ENCODE measurements at regions not wholly inside any gene's neighbourhood (a gene's known extent, or its start where the extent isn't known, plus 50 kb on each side); places are given as distances from the start of the nearest gene placed in this dataset.

DNA sequence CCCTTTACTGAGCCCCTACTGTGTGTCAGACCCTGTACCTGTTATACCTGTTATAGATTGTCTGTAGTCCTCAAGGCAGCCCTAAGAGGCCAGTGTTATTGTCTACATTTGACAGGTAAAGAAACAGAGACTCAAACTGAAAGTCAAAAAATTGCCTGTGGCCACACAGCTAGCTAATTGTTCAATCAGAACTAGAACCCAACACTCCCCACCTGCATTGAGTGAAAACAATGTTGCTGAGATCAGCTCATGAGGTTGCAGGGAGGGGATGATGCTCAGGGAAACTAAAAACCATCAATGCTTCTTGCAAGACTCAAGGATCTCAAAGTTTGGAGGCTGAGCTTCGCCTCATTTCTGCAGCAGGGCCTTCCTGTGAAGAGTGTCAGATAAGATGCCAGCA is 109.5 kb upstream of the LMO4 start:
- Histone ChIP-seq H3K9ac (ENCODE audit: low read length) (no peak overlapping the region), H3K9me2 (replicated peaks; ENCODE audit: low read length) (no peaks in the 10 kb centered on the region; the same call in 1 of the 2 replicates), H3K4me1 (ENCODE audit: insufficient read depth, low read length) (peaks cover 16% of the 10 kb centered on the region), H3K4me3 (ENCODE audit: low read length) (no peak overlapping the region), H3F3A (ENCODE audit: low read length, unreplicated experiment) (no peaks in the 10 kb centered on the region), H3K79me2 (ENCODE audit: low read length) (no peaks in the 10 kb centered on the region), H4K20me1 (ENCODE audit: low read length) (no peaks in the 10 kb centered on the region), H3K9me3 (ENCODE audit: low read length) (peaks cover 5% of the 10 kb centered on the region; the same call in 1 of the 2 replicates), H2AFZ (ENCODE audit: low read length) (no peak overlapping the region), H3K4me2 (ENCODE audit: low read length) (no peak overlapping the region), H3K27me3 (ENCODE audit: low read length) (no peaks in the 10 kb centered on the region), H3K36me3 (ENCODE audit: low read depth, low read length) (no peaks in the 10 kb centered on the region), H3K27ac (ENCODE audit: low read length) (no peak overlapping the region)
- intact Hi-C loops (cut with micrococcal nuclease): no loop called here
- TF ChIP-seq, protein P1, sequence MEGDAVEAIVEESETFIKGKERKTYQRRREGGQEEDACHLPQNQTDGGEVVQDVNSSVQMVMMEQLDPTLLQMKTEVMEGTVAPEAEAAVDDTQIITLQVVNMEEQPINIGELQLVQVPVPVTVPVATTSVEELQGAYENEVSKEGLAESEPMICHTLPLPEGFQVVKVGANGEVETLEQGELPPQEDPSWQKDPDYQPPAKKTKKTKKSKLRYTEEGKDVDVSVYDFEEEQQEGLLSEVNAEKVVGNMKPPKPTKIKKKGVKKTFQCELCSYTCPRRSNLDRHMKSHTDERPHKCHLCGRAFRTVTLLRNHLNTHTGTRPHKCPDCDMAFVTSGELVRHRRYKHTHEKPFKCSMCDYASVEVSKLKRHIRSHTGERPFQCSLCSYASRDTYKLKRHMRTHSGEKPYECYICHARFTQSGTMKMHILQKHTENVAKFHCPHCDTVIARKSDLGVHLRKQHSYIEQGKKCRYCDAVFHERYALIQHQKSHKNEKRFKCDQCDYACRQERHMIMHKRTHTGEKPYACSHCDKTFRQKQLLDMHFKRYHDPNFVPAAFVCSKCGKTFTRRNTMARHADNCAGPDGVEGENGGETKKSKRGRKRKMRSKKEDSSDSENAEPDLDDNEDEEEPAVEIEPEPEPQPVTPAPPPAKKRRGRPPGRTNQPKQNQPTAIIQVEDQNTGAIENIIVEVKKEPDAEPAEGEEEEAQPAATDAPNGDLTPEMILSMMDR (conservative IDR thresholded peaks at IDR 0.05; ENCODE audit: low read depth, low read length): no peak
- no TSS peak for BruUV-seq (replicated peaks)
- POLR2A ChIA-PET (ENCODE audit: unreplicated experiment): no interaction called here
- DNase-seq (no peak), ATAC-seq (no peak)
- CTCF ChIA-PET: no interaction called here

DNA sequence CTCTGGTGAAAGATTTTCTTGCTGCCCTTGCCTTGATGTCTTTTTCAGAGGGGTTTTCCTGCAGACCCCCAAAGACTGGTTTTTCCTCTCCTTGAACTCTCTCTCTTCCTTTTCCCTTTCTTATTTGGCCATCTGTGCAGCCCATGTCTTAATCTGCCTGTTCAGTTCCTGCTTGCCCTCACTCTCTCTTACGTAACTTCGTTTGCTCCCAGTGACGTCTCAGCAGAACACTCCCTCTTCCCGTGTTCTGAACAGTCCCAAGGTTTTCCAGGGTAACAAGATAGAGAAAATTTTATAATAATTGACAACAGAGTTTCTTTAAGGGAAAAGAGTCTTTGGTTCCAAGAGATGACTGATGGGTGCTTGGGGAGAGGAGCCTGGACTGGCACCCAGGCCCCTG is 109.1 kb upstream of the LMO4 start:
- Histone ChIP-seq H3K4me2 (ENCODE audit: low read length) (no peak overlapping the region), H3K9ac (ENCODE audit: low read length) (no peak overlapping the region), H3K27me3 (ENCODE audit: low read length) (no peaks in the 10 kb centered on the region), H3K9me3 (ENCODE audit: low read length) (peaks cover 5% of the 10 kb centered on the region; the same call in 1 of the 2 replicates), H4K20me1 (ENCODE audit: low read length) (no peaks in the 10 kb centered on the region), H3K4me1 (ENCODE audit: insufficient read depth, low read length) (peaks cover 21% of the 10 kb centered on the region), H3K79me2 (ENCODE audit: low read length) (no peaks in the 10 kb centered on the region), H3K27ac (ENCODE audit: low read length) (no peak overlapping the region), H2AFZ (ENCODE audit: low read length) (no peak overlapping the region), H3K9me2 (replicated peaks; ENCODE audit: low read length) (no peaks in the 10 kb centered on the region; the same call in 1 of the 2 replicates), H3K4me3 (ENCODE audit: low read length) (no peak overlapping the region), H3F3A (ENCODE audit: low read length, unreplicated experiment) (no peaks in the 10 kb centered on the region), H3K36me3 (ENCODE audit: low read depth, low read length) (no peaks in the 10 kb centered on the region)
- DNase-seq: no peak
- CTCF ChIA-PET: no interaction called here
- TF ChIP-seq, protein P1 (conservative IDR thresholded peaks at IDR 0.05; ENCODE audit: low read depth, low read length): no peak
- TF ChIP-seq EZH2 (IDR thresholded peaks at IDR 0.05; ENCODE audit: low read length, unreplicated experiment) (no peak), EZH2phosphoT487 (IDR thresholded peaks at IDR 0.05; ENCODE audit: borderline replicate concordance, low read length) (no peak)
- POLR2A ChIA-PET (ENCODE audit: unreplicated experiment): no interaction called here
- no peak for ATAC-seq
- intact Hi-C loops (cut with micrococcal nuclease): no loop called here
- no TSS peak for BruUV-seq (replicated peaks)

DNA sequence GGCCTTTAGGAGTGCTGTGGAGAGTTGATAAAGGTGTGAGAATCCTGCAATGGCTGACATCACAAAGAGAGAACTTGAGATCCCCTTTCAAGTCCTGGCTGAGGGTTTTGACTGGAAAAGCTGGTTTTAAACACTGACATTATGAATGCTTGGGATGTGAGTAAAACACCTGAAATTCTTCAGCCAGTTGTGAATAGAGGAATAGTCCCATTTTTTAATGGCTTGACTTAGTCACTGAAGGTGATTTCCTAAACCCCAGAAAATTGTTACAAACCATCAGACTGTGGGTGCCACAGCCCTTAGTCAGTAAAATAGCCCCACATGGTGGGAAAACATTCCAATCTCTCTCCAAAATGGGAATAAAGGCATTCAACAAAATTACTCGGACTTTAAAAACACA is 107.7 kb upstream of the LMO4 start:
- H3K36me3 ChIP-seq (ENCODE audit: low read depth, low read length): no peaks in the 10 kb centered on the region
- no TSS peak for BruUV-seq (replicated peaks)
- no peaks in the 10 kb centered on the region for H3K79me2 ChIP-seq (ENCODE audit: low read length)
- no peaks in the 10 kb centered on the region for H4K20me1 ChIP-seq (ENCODE audit: low read length)
- H3K27me3 ChIP-seq (ENCODE audit: low read length): no peaks in the 10 kb centered on the region
- no peak overlapping the region for H2AFZ ChIP-seq (ENCODE audit: low read length)
- no peak overlapping the region for H3K27ac ChIP-seq (ENCODE audit: low read length)
- ChIA-PET POLR2A (ENCODE audit: unreplicated experiment) (no interaction called here), CTCF (no interaction called here)
- H3F3A ChIP-seq (ENCODE audit: low read length, unreplicated experiment): no peaks in the 10 kb centered on the region
- H3K4me3 ChIP-seq (ENCODE audit: low read length): no peak overlapping the region
- TF ChIP-seq EZH2phosphoT487 (IDR thresholded peaks at IDR 0.05; ENCODE audit: borderline replicate concordance, low read length) (no peak), EZH2 (IDR thresholded peaks at IDR 0.05; ENCODE audit: low read length, unreplicated experiment) (no peak)
- TF ChIP-seq, protein P1 (conservative IDR thresholded peaks at IDR 0.05; ENCODE audit: low read depth, low read length): no peak
- H3K4me1 ChIP-seq (ENCODE audit: insufficient read depth, low read length): peaks cover 34% of the 10 kb centered on the region
- H3K4me2 ChIP-seq (ENCODE audit: low read length): no peak overlapping the region
- ATAC-seq: no peak; the same call in 1 of the 2 replicates
- H3K9me2 ChIP-seq (replicated peaks; ENCODE audit: low read length): no peaks in the 10 kb centered on the region; the same call in 1 of the 2 replicates
- no peak overlapping the region for H3K9ac ChIP-seq (ENCODE audit: low read length)
- DNase-seq: peak; percentile 69
- peaks cover under 1% of the 10 kb centered on the region; the same call in 1 of the 2 replicates for H3K9me3 ChIP-seq (ENCODE audit: low read length)
- intact Hi-C loops (cut with micrococcal nuclease): no loop called here
